B cell (primary cell): ENCODE measurements at regions not wholly inside any gene's neighbourhood (a gene's known extent, or its start where the extent isn't known, plus 50 kb on each side); places are given as distances from the start of the nearest gene placed in this dataset.

ENCODE experiments used
- ATAC-seq: fragments of 200-7000 bp; cut with Tn5 transposase; one replicate; pipeline ENCODE4 v1.10.0; 2021; ENCODE audit warnings: low read depth, mild to moderate bottlenecking, moderate number of reproducible peaks, moderate library complexity
- CTCF ChIA-PET: fragments of 350-600 bp; sonication (Branson Sonifier 250); formaldehyde crosslinking; loops from one replicate; lab custom pipeline; 2021; ENCODE audit warnings: antibody characterized with exemption, inconsistent platforms; lab: Charles Lee
- POLR2A ChIA-PET: fragments of 350-600 bp; sonication (Branson Sonifier 250); formaldehyde crosslinking; loops from one replicate; lab custom pipeline; 2021; ENCODE audit warnings: antibody characterized with exemption; lab: Charles Lee
- DNase-seq: peaks from one replicate; pipeline ENCODE4 v3.0.0; 2013
- H2AFZ ChIP-seq: 2 replicates; pipeline ENCODE4 v1.6.1; 2012; ENCODE audit warnings: mild to moderate bottlenecking, low read depth, low read length; ENCODE audit not compliant: insufficient read depth, poor library complexity, severe bottlenecking
- H3K27ac ChIP-seq, 2 donors: 1 replicate in 1 of 2; 2 replicates in 1 of 2; pipeline ENCODE4 v1.5.1; 2012 to 2013; ENCODE audit warnings: low read length in 2 of 2, mild to moderate bottlenecking in 2 of 2, moderate library complexity in 1 of 2
- H3K27me3 ChIP-seq, 4 experiments: fragments of 200-600 bp in 1 of 4; sonication (generic) in 1 of 4; replicated peaks in 1 of 4; 1 replicate in 2 of 4; 2 replicates in 2 of 4; pipeline versions ENCODE4 v1.6.1 to v1.7.0; 2013 to 2016; ENCODE audit warnings: low read length in 3 of 4, mild to moderate bottlenecking in 2 of 4, mixed read lengths in 1 of 4, moderate library complexity in 1 of 4; ENCODE audit not compliant: insufficient read depth in 4 of 4, control insufficient read depth in 3 of 4; ENCODE audit errors: control extremely low read depth in 1 of 4
- H3K36me3 ChIP-seq, 2 experiments: replicated peaks in 1 of 2; 1 replicate in 1 of 2; 2 replicates in 1 of 2; pipeline versions ENCODE4 v1.6.1 to v1.7.1; 2013; ENCODE audit warnings: low read length in 1 of 2; ENCODE audit not compliant: insufficient read depth in 2 of 2, control insufficient read depth in 1 of 2; ENCODE audit errors: control extremely low read depth in 1 of 2, extremely low read depth in 1 of 2
- H3K4me1 ChIP-seq, 2 donors: fragments of 200-600 bp in 1 of 2; sonication (generic) in 1 of 2; 1 replicate in 1 of 2; 2 replicates in 1 of 2; pipeline versions ENCODE4 v1.5.1 to v1.6.1; 2013 to 2017; ENCODE audit warnings: low read length in 2 of 2; ENCODE audit not compliant: control insufficient read depth in 2 of 2, insufficient read depth in 2 of 2
- H3K4me2 ChIP-seq: replicated peaks from 2 replicates; pipeline ENCODE3; 2012; ENCODE audit warnings: mild to moderate bottlenecking, low read depth, low read length; ENCODE audit not compliant: poor library complexity, severe bottlenecking
- H3K4me3 ChIP-seq, 5 experiments: fragments of 200-600 bp in 1 of 5; sonication (generic) in 1 of 5; 1 replicate in 3 of 5; 2 replicates in 2 of 5; pipeline versions ENCODE4 v1.5.1 to v1.7.0; 2011 to 2016; ENCODE audit warnings: low read length in 4 of 5, mild to moderate bottlenecking in 4 of 5, low read depth in 2 of 5, control low read depth in 1 of 5, moderate library complexity in 1 of 5; ENCODE audit not compliant: insufficient read depth in 1 of 5; ENCODE audit errors: control extremely low read depth in 1 of 5, extremely low read depth in 1 of 5
- H3K79me2 ChIP-seq: fragments of 200-600 bp; sonication (generic); one replicate; pipeline ENCODE4 v1.6.0; 2016; ENCODE audit warnings: low read length; ENCODE audit not compliant: control insufficient read depth, insufficient read depth
- H3K9ac ChIP-seq: fragments of 200-600 bp; sonication (generic); 2 replicates; pipeline ENCODE4 v1.6.1; 2017; ENCODE audit warnings: mild to moderate bottlenecking, low read length, moderate library complexity
- H3K9me3 ChIP-seq, 3 donors: one replicate each; pipeline versions ENCODE4 v1.6.1 to v1.7.1; 2013; ENCODE audit warnings: low read length in 2 of 3; ENCODE audit not compliant: control insufficient read depth in 2 of 3, insufficient read depth in 1 of 3; ENCODE audit errors: control extremely low read depth in 1 of 3
- H4K20me1 ChIP-seq: 2 replicates; pipeline ENCODE4 v1.6.0; 2012; ENCODE audit warnings: mild to moderate bottlenecking, low read length; ENCODE audit not compliant: insufficient read depth, control insufficient read depth, poor library complexity, severe bottlenecking
- H3K27ac Mint-ChIP-seq: one replicate; pipeline ENCODE4 v1.8.0; 2021; ENCODE audit warnings: mixed read lengths
- H3K27me3 Mint-ChIP-seq: one replicate; pipeline ENCODE4 v1.8.0; 2021; ENCODE audit warnings: mixed read lengths
- H3K4me1 Mint-ChIP-seq: one replicate; pipeline ENCODE4 v1.8.0; 2021; ENCODE audit warnings: mixed read lengths
- H3K4me3 Mint-ChIP-seq: one replicate; pipeline ENCODE4 v1.8.0; 2021; ENCODE audit warnings: mixed read lengths
- H3K9me3 Mint-ChIP-seq: one replicate; pipeline ENCODE4 v1.8.0; 2022; ENCODE audit warnings: mixed read lengths; ENCODE audit not compliant: insufficient read depth
- EZH2 ChIP-seq: IDR thresholded peaks from 2 replicates; pipeline ENCODE4 v1.6.1; 2012; ENCODE audit warnings: borderline replicate concordance, low read depth, mild to moderate bottlenecking, moderate library complexity, low read length; ENCODE audit not compliant: insufficient read depth, poor library complexity, severe bottlenecking
- WGBS: methylation state at CpG from one replicate; pipeline ENCODE4 v1.1.5; 2013; ENCODE audit warnings: missing lambda C conversion rate; ENCODE audit not compliant: insufficient coverage; 5-methylcytosine and 5-hydroxymethylcytosine counted together
- intact Hi-C: fragments of 100-400 bp; cut with micrococcal nuclease; formaldehyde crosslinking; loops from one replicate; pipeline ENCODE4 v1.10.0; 2022
- TF ChIP-seq, protein P1 (sequence below): fragments of 200-600 bp; IDR thresholded peaks from one replicate; pipeline ENCODE4 v1.8.0; 2022; ENCODE audit warnings: antibody characterized with exemption, mild to moderate bottlenecking

DNA sequence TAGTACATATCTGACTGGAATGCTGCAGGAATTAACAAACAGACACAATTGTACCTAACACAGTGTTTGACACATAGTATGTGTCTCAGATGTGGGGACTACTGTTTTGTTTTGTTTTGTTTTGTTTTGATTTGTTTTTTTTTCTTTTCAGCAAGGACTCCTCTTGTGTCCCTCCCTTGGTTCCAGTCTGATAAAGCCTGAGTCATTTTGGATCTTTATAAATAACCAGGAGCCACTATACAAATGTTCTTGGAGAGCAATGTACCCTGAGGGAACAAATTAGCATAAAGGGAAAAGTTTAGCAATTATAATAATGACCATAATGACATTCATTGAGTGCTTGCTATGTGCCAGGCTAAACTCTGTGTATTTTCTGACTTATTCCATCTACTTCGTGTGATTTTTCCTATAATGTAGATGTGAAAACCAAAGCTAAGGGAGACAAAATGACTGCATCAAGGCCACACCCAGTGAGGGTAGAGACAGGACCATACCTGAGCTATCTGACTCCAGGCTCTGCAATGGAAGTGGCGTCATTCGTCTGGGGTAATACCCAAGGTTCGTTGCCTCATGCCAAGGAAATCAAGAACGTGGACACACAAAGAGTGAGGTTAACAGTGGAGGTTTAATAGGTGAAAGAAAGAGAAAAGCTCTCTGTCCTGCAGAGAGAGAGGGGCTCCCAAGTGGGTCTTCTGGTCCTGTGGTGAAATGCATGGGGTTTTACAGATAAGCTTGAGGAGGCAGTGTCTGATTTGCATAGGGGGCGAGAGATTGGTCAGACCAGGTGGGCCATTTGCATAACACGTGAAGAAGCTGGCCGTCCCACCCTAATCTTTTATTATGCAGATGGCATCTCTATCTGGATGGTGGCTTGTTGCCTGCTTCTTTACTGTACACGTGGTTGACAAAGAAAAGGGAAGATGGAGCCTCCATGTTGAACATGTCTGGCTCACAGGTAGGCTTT, 285.5 kb upstream of the SFSWAP start:
- Histone ChIP-seq H3K9ac (no peak overlapping the region), H4K20me1 (no peaks in the 10 kb centered on the region), H3K9me3 (peaks cover 0 to 8% (median 2%) of the 10 kb centered on the region in 3 donors), H2AFZ (no peak overlapping the region), H3K27ac (no peak overlapping the region), H3K36me3 (no peaks in the 10 kb centered on the region), H3K4me1 (no peaks in the 10 kb centered on the region), H3K79me2 (no peaks in the 10 kb centered on the region), H3K27me3 (peaks cover 0 to 8% (median 0%) of the 10 kb centered on the region in 4 experiments), H3K4me2 (no peak overlapping the region), H3K4me3 (no peak overlapping the region)
- CTCF ChIA-PET: interaction anchor here (1.5 kb wide), 1 partner anchor 10 kb away, joined by 3 read pairs; no protein-coding TSS in a partner anchor
- TF ChIP-seq EZH2: no peak
- TF ChIP-seq, protein P1, sequence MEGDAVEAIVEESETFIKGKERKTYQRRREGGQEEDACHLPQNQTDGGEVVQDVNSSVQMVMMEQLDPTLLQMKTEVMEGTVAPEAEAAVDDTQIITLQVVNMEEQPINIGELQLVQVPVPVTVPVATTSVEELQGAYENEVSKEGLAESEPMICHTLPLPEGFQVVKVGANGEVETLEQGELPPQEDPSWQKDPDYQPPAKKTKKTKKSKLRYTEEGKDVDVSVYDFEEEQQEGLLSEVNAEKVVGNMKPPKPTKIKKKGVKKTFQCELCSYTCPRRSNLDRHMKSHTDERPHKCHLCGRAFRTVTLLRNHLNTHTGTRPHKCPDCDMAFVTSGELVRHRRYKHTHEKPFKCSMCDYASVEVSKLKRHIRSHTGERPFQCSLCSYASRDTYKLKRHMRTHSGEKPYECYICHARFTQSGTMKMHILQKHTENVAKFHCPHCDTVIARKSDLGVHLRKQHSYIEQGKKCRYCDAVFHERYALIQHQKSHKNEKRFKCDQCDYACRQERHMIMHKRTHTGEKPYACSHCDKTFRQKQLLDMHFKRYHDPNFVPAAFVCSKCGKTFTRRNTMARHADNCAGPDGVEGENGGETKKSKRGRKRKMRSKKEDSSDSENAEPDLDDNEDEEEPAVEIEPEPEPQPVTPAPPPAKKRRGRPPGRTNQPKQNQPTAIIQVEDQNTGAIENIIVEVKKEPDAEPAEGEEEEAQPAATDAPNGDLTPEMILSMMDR: no peak
- POLR2A ChIA-PET: no interaction called here
- DNase-seq (no peak), ATAC-seq (no peak)
- peaks cover 12% of the 10 kb centered on the region for H3K9me3 Mint-ChIP-seq
- H3K4me3 Mint-ChIP-seq: no peak overlapping the region
- 89% methylated on average over 8 of the region's 9 CpGs for WGBS
- intact Hi-C loops: no loop called here
- peaks cover 12% of the 10 kb centered on the region for H3K27me3 Mint-ChIP-seq
- H3K4me1 Mint-ChIP-seq: no peaks in the 10 kb centered on the region
- H3K27ac Mint-ChIP-seq: no peak overlapping the region

DNA sequence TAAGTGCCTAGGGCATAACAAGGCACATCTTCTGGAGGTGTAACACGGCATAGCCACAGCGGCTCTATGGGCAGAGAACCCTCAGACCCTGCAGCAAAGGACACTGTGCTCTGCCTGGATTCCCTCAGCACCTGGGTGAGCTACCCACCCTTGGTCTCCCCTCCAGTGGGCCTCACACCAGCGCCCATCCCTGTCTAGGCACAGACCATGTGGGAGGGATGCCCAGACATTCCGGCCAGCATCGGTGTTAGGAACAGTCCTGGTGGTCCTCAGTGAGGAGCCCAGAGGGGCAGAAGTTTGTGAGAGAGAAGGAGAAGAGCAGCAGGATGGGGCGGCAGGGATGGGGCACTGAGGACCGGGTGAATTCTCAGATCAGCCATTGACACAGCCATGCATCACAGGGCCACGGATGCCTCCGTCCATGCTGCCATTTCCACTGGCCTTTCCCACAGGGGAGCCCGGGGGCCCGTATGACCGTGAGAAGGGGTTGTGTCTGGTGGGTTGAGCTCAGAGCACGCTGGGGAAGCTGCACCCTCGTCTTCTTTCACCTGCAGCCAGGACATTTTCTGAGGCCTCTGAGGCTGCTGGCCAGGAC, 282.7 kb upstream of the SFSWAP start:
- ATAC-seq (no peak), DNase-seq (no peak)
- ChIA-PET POLR2A (no interaction called here), CTCF (no interaction called here)
- Histone ChIP-seq H3K9ac (no peak overlapping the region), H4K20me1 (no peaks in the 10 kb centered on the region), H3K36me3 (no peaks in the 10 kb centered on the region), H2AFZ (no peak overlapping the region), H3K79me2 (no peaks in the 10 kb centered on the region), H3K27ac (no peak overlapping the region), H3K27me3 (peaks cover 0 to 8% (median 0%) of the 10 kb centered on the region in 4 experiments), H3K9me3 (peaks cover 0 to 12% (median 2%) of the 10 kb centered on the region in 3 donors), H3K4me2 (no peak overlapping the region), H3K4me1 (peaks cover 0 to 2% of the 10 kb centered on the region in 2 donors), H3K4me3 (no peak overlapping the region)
- Mint-ChIP-seq H3K27ac (no peak overlapping the region), H3K4me3 (no peak overlapping the region), H3K9me3 (peaks cover 12% of the 10 kb centered on the region), H3K27me3 (peaks cover 18% of the 10 kb centered on the region), H3K4me1 (peaks cover 4% of the 10 kb centered on the region)
- TF ChIP-seq, protein P1: no peak
- TF ChIP-seq EZH2: no peak
- intact Hi-C loops: no loop called here
- WGBS: 87% methylated on average over 10 of the region's 14 CpGs
